Hepatocyte (in vitro differentiated cells): ENCODE measurements at regions not wholly inside any gene's neighbourhood (a gene's known extent, or its start where the extent isn't known, plus 50 kb on each side); places are given as distances from the start of the nearest gene placed in this dataset.

Experiments
- DNase-seq: peaks from one replicate; pipeline ENCODE4 v3.0.0-alpha.2; 2016; ENCODE audit warnings: low spot score
- H2AFZ ChIP-seq: fragments of 200-600 bp; sonication (generic); 2 replicates; pipeline ENCODE4 v1.6.0; 2016; ENCODE audit warnings: antibody characterized with exemption, mild to moderate bottlenecking
- H3K27ac ChIP-seq: fragments of 200-600 bp; sonication (generic); 2 replicates; pipeline ENCODE4 v1.5.1; 2016; ENCODE audit warnings: mild to moderate bottlenecking
- H3K27me3 ChIP-seq: fragments of 200-600 bp; sonication (generic); 2 replicates; pipeline ENCODE4 v1.6.1; 2016
- H3K36me3 ChIP-seq: fragments of 200-600 bp; sonication (generic); replicated peaks from 2 replicates; pipeline ENCODE4 v1.5.1; 2016; ENCODE audit warnings: low read depth; ENCODE audit not compliant: insufficient read depth
- H3K4me1 ChIP-seq: fragments of 200-600 bp; sonication (generic); 2 replicates; pipeline ENCODE4 v1.5.1; 2016; ENCODE audit warnings: mild to moderate bottlenecking, moderate library complexity; ENCODE audit not compliant: insufficient read depth
- H3K4me2 ChIP-seq: fragments of 200-600 bp; sonication (generic); 2 replicates; pipeline ENCODE4 v1.6.0; 2016
- H3K4me3 ChIP-seq: fragments of 200-600 bp; sonication (generic); 2 replicates; pipeline ENCODE4 v1.5.1; 2016; ENCODE audit warnings: mild to moderate bottlenecking
- H3K79me2 ChIP-seq: fragments of 200-600 bp; sonication (generic); 2 replicates; pipeline ENCODE4 v1.6.0; 2017; ENCODE audit warnings: mild to moderate bottlenecking
- H3K9me2 ChIP-seq: fragments of 200-600 bp; sonication (generic); replicated peaks from 2 replicates; pipeline ENCODE4 v1.6.0; 2017; ENCODE audit warnings: mild to moderate bottlenecking; ENCODE audit not compliant: insufficient read depth
- H3K9me3 ChIP-seq: fragments of 200-600 bp; sonication (generic); 2 replicates; pipeline ENCODE4 v1.5.1; 2016; ENCODE audit warnings: low read depth, mild to moderate bottlenecking
- H4K20me1 ChIP-seq: fragments of 200-600 bp; sonication (generic); 2 replicates; pipeline ENCODE4 v1.6.0; 2016; ENCODE audit warnings: mild to moderate bottlenecking; ENCODE audit not compliant: insufficient read depth, poor library complexity, severe bottlenecking
- EZH2 ChIP-seq: fragments of 200-600 bp; sonication (generic); IDR thresholded peaks from 2 replicates; pipeline ENCODE4 v1.6.1; 2016; ENCODE audit warnings: antibody characterized with exemption, mild to moderate bottlenecking, borderline replicate concordance
- EZH2phosphoT487 ChIP-seq: fragments of 200-600 bp; sonication (generic); IDR thresholded peaks from one replicate; pipeline ENCODE4 v1.6.1; 2018; ENCODE audit warnings: antibody characterized with exemption, mild to moderate bottlenecking, low read depth, moderate library complexity; ENCODE audit not compliant: unreplicated experiment, severe bottlenecking
- WGBS: methylation state at CpG from one replicate; pipeline ENCODE4 v1.1.6; 2016; ENCODE audit warnings: low lambda C conversion rate; ENCODE audit errors: missing lambda C conversion rate; 5-methylcytosine and 5-hydroxymethylcytosine counted together
- TF ChIP-seq, protein P1 (sequence below): fragments of 200-600 bp; sonication (generic); IDR thresholded peaks from 2 replicates; pipeline ENCODE4 v1.5.1; 2016; ENCODE audit warnings: antibody characterized with exemption, mild to moderate bottlenecking; ENCODE audit not compliant: poor library complexity

DNA sequence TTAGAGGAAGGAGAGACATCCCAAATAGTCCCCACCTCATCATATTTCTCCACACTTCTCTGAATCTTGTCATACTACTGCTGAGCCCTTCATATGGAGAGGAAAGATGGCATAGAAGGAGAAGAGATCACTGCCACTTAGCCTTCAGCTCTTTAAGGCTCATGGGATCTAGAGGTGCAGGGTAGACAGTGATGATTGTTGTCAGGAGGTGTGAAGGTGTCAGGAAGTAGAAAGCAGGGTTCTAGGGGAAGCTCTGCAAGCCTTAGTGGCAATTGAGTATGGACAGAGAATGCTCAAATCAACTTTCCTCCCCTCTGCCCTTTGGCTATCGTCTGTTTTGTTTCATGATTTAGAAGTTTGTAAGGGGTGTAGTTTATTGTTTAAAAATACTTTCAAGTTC lies 505.7 kb downstream of the ZNF608 start:
- no peak for DNase-seq
- no peak overlapping the region for H3K4me2 ChIP-seq
- no peaks in the 10 kb centered on the region for H3K9me2 ChIP-seq
- WGBS = 93% methylated on average over 1 of the region's 1 CpG
- TF ChIP-seq, protein P1, sequence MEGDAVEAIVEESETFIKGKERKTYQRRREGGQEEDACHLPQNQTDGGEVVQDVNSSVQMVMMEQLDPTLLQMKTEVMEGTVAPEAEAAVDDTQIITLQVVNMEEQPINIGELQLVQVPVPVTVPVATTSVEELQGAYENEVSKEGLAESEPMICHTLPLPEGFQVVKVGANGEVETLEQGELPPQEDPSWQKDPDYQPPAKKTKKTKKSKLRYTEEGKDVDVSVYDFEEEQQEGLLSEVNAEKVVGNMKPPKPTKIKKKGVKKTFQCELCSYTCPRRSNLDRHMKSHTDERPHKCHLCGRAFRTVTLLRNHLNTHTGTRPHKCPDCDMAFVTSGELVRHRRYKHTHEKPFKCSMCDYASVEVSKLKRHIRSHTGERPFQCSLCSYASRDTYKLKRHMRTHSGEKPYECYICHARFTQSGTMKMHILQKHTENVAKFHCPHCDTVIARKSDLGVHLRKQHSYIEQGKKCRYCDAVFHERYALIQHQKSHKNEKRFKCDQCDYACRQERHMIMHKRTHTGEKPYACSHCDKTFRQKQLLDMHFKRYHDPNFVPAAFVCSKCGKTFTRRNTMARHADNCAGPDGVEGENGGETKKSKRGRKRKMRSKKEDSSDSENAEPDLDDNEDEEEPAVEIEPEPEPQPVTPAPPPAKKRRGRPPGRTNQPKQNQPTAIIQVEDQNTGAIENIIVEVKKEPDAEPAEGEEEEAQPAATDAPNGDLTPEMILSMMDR = no peak
- TF ChIP-seq EZH2 (no peak), EZH2phosphoT487 (no peak)
- no peaks in the 10 kb centered on the region for H3K4me1 ChIP-seq
- H2AFZ ChIP-seq = no peak overlapping the region
- H3K9me3 ChIP-seq = peaks cover 5% of the 10 kb centered on the region
- no peak overlapping the region for H3K4me3 ChIP-seq
- H3K27me3 ChIP-seq = no peaks in the 10 kb centered on the region
- H3K79me2 ChIP-seq = no peaks in the 10 kb centered on the region
- H3K27ac ChIP-seq = no peak overlapping the region
- H4K20me1 ChIP-seq = no peaks in the 10 kb centered on the region
- H3K36me3 ChIP-seq = no peaks in the 10 kb centered on the region

DNA sequence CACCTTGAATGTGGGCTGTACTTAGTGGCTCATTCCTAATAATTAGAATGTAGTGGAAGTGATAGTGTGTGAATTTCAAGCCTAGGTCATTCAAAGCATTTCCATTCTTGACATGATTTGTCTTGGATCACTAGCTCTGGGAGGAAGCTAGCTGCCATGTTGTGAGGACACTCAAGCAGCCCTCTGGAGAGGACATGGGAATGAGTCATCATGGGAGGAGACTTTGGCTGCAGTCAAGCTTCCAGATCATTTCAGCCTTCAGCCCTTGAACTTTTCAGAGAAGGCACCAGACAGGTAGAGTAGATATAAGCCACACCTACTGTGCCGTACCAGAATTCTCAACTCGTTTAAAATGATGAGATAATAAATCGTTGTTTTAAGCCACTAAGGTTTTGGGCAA lies 506.9 kb downstream of the ZNF608 start:
- H2AFZ ChIP-seq = no peak overlapping the region
- no peaks in the 10 kb centered on the region for H3K27me3 ChIP-seq
- no peaks in the 10 kb centered on the region for H4K20me1 ChIP-seq
- DNase-seq = no peak
- H3K9me2 ChIP-seq = no peaks in the 10 kb centered on the region
- TF ChIP-seq EZH2 (no peak), EZH2phosphoT487 (no peak)
- TF ChIP-seq, protein P1 = no peak
- H3K4me1 ChIP-seq = no peaks in the 10 kb centered on the region
- WGBS = 82% methylated on average over 3 of the region's 3 CpGs
- no peaks in the 10 kb centered on the region for H3K36me3 ChIP-seq
- no peaks in the 10 kb centered on the region for H3K79me2 ChIP-seq
- H3K4me2 ChIP-seq = no peak overlapping the region
- H3K9me3 ChIP-seq = no peaks in the 10 kb centered on the region
- no peak overlapping the region for H3K4me3 ChIP-seq
- H3K27ac ChIP-seq = no peak overlapping the region

DNA sequence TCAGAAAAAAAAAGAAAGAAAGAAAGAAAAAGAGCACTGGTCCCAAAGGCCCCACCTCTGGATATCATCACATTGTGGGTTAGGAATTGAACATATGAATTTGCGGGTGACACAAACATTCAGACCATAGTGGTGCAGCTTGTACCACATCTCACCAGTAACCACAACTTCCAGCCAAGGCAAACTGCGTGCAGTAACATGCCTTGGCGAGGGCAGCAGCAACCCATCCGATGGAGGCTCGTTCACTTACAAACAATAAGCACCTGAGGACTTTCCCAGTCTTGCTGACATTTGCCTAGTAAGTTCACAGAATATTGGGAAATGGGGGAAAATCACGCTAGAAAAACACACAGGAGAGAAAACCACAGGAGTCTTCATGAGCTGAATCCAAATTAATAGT lies 508.1 kb downstream of the ZNF608 start:
- H2AFZ ChIP-seq = no peak overlapping the region
- H3K36me3 ChIP-seq = no peaks in the 10 kb centered on the region
- no peaks in the 10 kb centered on the region for H3K79me2 ChIP-seq
- H3K27me3 ChIP-seq = no peaks in the 10 kb centered on the region
- no peak overlapping the region for H3K27ac ChIP-seq
- H3K4me2 ChIP-seq = no peak overlapping the region
- H3K9me3 ChIP-seq = no peaks in the 10 kb centered on the region
- H4K20me1 ChIP-seq = no peaks in the 10 kb centered on the region
- WGBS = 83% methylated on average over 6 of the region's 6 CpGs
- no peak for DNase-seq
- no peak overlapping the region for H3K4me3 ChIP-seq
- TF ChIP-seq EZH2 = no peak
- TF ChIP-seq, protein P1 = no peak
- TF ChIP-seq EZH2phosphoT487 = no peak
- no peaks in the 10 kb centered on the region for H3K9me2 ChIP-seq
- no peaks in the 10 kb centered on the region for H3K4me1 ChIP-seq

DNA sequence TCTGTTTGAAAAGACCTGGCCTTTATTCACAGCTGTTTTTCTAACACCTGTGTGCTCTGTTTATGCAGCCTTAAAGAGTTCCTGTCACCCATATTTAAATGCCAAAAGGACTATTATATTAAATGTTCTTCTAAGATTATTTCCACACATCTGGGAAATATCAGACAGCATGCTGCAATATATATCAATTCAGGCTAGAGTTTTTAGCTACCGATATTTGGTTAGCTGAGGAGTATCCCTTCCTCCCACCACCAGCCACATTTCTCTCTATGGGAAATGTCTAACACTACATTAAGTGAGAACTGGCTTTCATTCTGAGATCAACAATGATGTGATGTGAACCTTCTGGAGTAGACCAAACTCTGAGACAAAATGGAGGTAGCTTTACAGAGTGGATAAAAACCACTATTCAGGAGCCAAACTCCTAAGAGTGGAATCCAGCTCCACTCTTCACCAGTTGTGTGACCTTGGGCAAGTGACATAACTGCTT lies 509.2 kb downstream of the ZNF608 start:
- no peaks in the 10 kb centered on the region for H3K9me2 ChIP-seq
- peaks cover 4% of the 10 kb centered on the region for H3K4me1 ChIP-seq
- H4K20me1 ChIP-seq = no peaks in the 10 kb centered on the region
- WGBS = 78% methylated on average over 1 of the region's 1 CpG
- no peaks in the 10 kb centered on the region for H3K27me3 ChIP-seq
- no peaks in the 10 kb centered on the region for H3K79me2 ChIP-seq
- H3K4me2 ChIP-seq = no peak overlapping the region
- H3K27ac ChIP-seq = no peak overlapping the region
- DNase-seq = no peak
- H3K9me3 ChIP-seq = no peaks in the 10 kb centered on the region
- H3K4me3 ChIP-seq = no peak overlapping the region
- no peaks in the 10 kb centered on the region for H3K36me3 ChIP-seq
- H2AFZ ChIP-seq = no peak overlapping the region
- TF ChIP-seq, protein P1 = no peak
- no peak for TF ChIP-seq EZH2
- no peak for TF ChIP-seq EZH2phosphoT487
